ENCODE measurements at regions not wholly inside any gene's neighbourhood (a gene's known extent, or its start where the extent isn't known, plus 50 kb on each side); places are given as distances from the start of the nearest gene placed in this dataset.

GRCh38 chr3:130263708-130264107 is 81.8 kb upstream of the COL6A5 start:
- no peak for DNase-seq

GRCh38 chr3:130266817-130267216 is 78.7 kb upstream of the COL6A5 start:
- DNase-seq: no peak

- no peak for DNase-seq
Measured at GRCh38 chr3:130276203-130276803, 69.2 kb upstream of the COL6A5 start.

GRCh38 chr3:130288670-130289069 is 56.8 kb upstream of the COL6A5 start:
- no peak for DNase-seq

- DNase-seq: no peak
Measured at GRCh38 chr3:130291148-130291547, 54.3 kb upstream of the COL6A5 start.

GRCh38 chr3:130293247-130293646 is 52.2 kb upstream of the COL6A5 start:
- no peak for DNase-seq

Data from stimulated activated CD4-positive, alpha-beta T cell treated with anti-CD3 and anti-CD28 coated beads, Interleukin-15, amount 100 ng/mL, for 24 hours (primary cell).